ENCODE measurements at regions not wholly inside any gene's neighbourhood (a gene's known extent, or its start where the extent isn't known, plus 50 kb on each side); places are given as distances from the start of the nearest gene placed in this dataset.

- TF ChIP-seq JUND (IDR thresholded peaks at IDR 0.05) (no peak), CTCF (IDR thresholded peaks at IDR 0.05; ENCODE audit: low read depth, low read length, missing input control) (no peak), REST (IDR thresholded peaks at IDR 0.05) (no peak), YY1 (IDR thresholded peaks at IDR 0.05) (no peak), RAD21 (IDR thresholded peaks at IDR 0.05) (no peak), MAX (IDR thresholded peaks at IDR 0.05) (no peak), GABPA (IDR thresholded peaks at IDR 0.05 in 1 of 2, conservative IDR thresholded peaks at IDR 0.05 in 1 of 2) (no peak), TAF1 (conservative IDR thresholded peaks at IDR 0.05) (no peak), EGR1 (IDR thresholded peaks at IDR 0.05; ENCODE audit: low read depth in 2 of 2) (no peak), NR2F2 (IDR thresholded peaks at IDR 0.05) (no peak), ZBTB33 (IDR thresholded peaks at IDR 0.05) (no peak), HNF4A (conservative IDR thresholded peaks at IDR 0.05) (no peak), FOXA2 (IDR thresholded peaks at IDR 0.05) (no peak), RXRA (IDR thresholded peaks at IDR 0.05) (no peak)
These were observed 157.9 kb downstream of the PAWR start for GRCh38 chr12:79532907-79533288.
